NCI-H2107 treated with DMSO at 0.1 percent for 48 hours (cell line): ENCODE measurements at regions not wholly inside any gene's neighbourhood (a gene's known extent, or its start where the extent isn't known, plus 50 kb on each side); places are given as distances from the start of the nearest gene placed in this dataset.
A peak's percentile ranks its signal among the peaks of the same experiment; 100 is the strongest.

Source experiments
- DNase-seq: peaks from one replicate; lab custom pipeline; 2025; ENCODE audit not compliant: unreplicated experiment; lab: John Stamatoyannopoulos, UW

GRCh38 chr4:108529102-108529501 lies 91.3 kb upstream of the RPL34 start:
- no peak for DNase-seq

GRCh38 chr4:108527723-108528122 lies 92.7 kb upstream of the RPL34 start:
- no peak for DNase-seq

- no peak for DNase-seq
These were observed 99.6 kb upstream of the RPL34 start for GRCh38 chr4:108520807-108521206.

GRCh38 chr4:108519911-108520601 lies 100.3 kb upstream of the RPL34 start:
- DNase-seq, result no peak

GRCh38 chr4:108519208-108519833 lies 101.1 kb upstream of the RPL34 start:
- DNase-seq, result no peak

GRCh38 chr4:108512615-108513505 lies 107.5 kb upstream of the RPL34 start:
- peak; percentile 1 for DNase-seq

- DNase-seq, result no peak
These were observed 108.8 kb upstream of the RPL34 start for GRCh38 chr4:108511618-108512017.

GRCh38 chr4:108502356-108502755 lies 118.0 kb upstream of the RPL34 start:
- DNase-seq, result no peak

- DNase-seq, result no peak
These were observed 121.5 kb upstream of the RPL34 start for GRCh38 chr4:108498925-108499324.

- no peak for DNase-seq
These were observed 126.8 kb upstream of the RPL34 start for GRCh38 chr4:108493596-108493931.

- no peak for DNase-seq
These were observed 127.4 kb upstream of the RPL34 start for GRCh38 chr4:108492816-108493595.

- no peak for DNase-seq
These were observed 131.5 kb upstream of the RPL34 start for GRCh38 chr4:108488865-108489264.

GRCh38 chr4:108486046-108486445 lies 134.3 kb upstream of the RPL34 start:
- DNase-seq, result no peak

- no peak for DNase-seq
These were observed 136.2 kb upstream of the RPL34 start for GRCh38 chr4:108484187-108484586.

GRCh38 chr4:108483650-108484049 lies 136.7 kb upstream of the RPL34 start:
- DNase-seq, result no peak

- DNase-seq, result no peak
These were observed 137.3 kb upstream of the RPL34 start for GRCh38 chr4:108483079-108483478.

GRCh38 chr4:108480881-108481280 lies 139.5 kb upstream of the RPL34 start:
- no peak for DNase-seq

GRCh38 chr4:108477527-108478108 lies 142.8 kb upstream of the RPL34 start:
- DNase-seq, result no peak

- DNase-seq, result no peak
These were observed 147.1 kb upstream of the RPL34 start for GRCh38 chr4:108473163-108473720.
